Esophagus muscularis mucosa (tissue), 4 donors: ENCODE measurements at regions not wholly inside any gene's neighbourhood (a gene's known extent, or its start where the extent isn't known, plus 50 kb on each side); places are given as distances from the start of the nearest gene placed in this dataset.

Experiments used
- DNase-seq: peaks from one replicate; pipeline ENCODE4 v3.0.0-alpha.2; 2017; ENCODE audit errors: extremely low spot score
- H3K27ac ChIP-seq, 4 donors: fragments of 200-600 bp; sonication (generic); replicated peaks in 1 of 4; 1 replicate in 3 of 4; 2 replicates in 1 of 4; pipeline ENCODE4 v1.5.1; 2016 to 2019; ENCODE audit warnings: mild to moderate bottlenecking in 1 of 4
- H3K27me3 ChIP-seq, 4 donors: fragments of 200-600 bp; sonication (generic); one replicate each; pipeline versions ENCODE4 v1.5.1 to v1.6.0; 2016 to 2019
- H3K36me3 ChIP-seq, 4 donors: fragments of 200-600 bp; sonication (generic); one replicate each; pipeline ENCODE4 v1.5.1; 2016 to 2019
- H3K4me1 ChIP-seq, 4 donors: fragments of 200-600 bp; sonication (generic); one replicate each; pipeline ENCODE4 v1.5.1; 2016 to 2019
- H3K4me3 ChIP-seq, 4 donors: fragments of 200-600 bp; sonication (generic); 1 replicate in 2 of 4; 2 replicates in 2 of 4; pipeline ENCODE4 v1.5.1; 2016 to 2019; ENCODE audit warnings: mild to moderate bottlenecking in 4 of 4, moderate library complexity in 1 of 4
- H3K9me3 ChIP-seq, 4 donors: fragments of 200-600 bp; sonication (generic); 1 replicate in 3 of 4; 2 replicates in 1 of 4; pipeline ENCODE4 v1.5.1; 2016 to 2019
- EP300 ChIP-seq: sonication (generic); formaldehyde crosslinking; IDR thresholded peaks from one replicate; pipeline ENCODE4 v1.6.1; 2017; ENCODE audit warnings: antibody characterized with exemption
- POLR2A ChIP-seq: fragments of 450-650 bp; IDR thresholded peaks from one replicate; pipeline ENCODE4 v1.6.1; 2017; ENCODE audit warnings: antibody characterized with exemption, moderate library complexity, mild to moderate bottlenecking, low read depth
- POLR2AphosphoS5 ChIP-seq, 2 donors: sonication (generic); formaldehyde crosslinking; IDR thresholded peaks; one replicate each; pipeline ENCODE4 v1.6.1; 2017; ENCODE audit warnings: antibody characterized with exemption in 2 of 2
- WGBS: methylation state at CpG from one replicate; pipeline ENCODE4 v1.1.5; 2018; 5-methylcytosine and 5-hydroxymethylcytosine counted together
- intact Hi-C: fragments of 100-400 bp; cut with DNase I; formaldehyde crosslinking; loops from one replicate; pipeline ENCODE4 v1.15.1; 2023
- TF ChIP-seq, protein P1 (sequence below), 3 experiments: fragments of 200-600 bp in 2 of 3; fragments of 450-650 bp in 1 of 3; sonication (generic) in 2 of 3; IDR thresholded peaks; one replicate each; pipeline ENCODE4 v1.5.1; 2017 to 2019; ENCODE audit warnings: antibody characterized with exemption in 3 of 3, mild to moderate bottlenecking in 2 of 3, moderate library complexity in 1 of 3

DNA sequence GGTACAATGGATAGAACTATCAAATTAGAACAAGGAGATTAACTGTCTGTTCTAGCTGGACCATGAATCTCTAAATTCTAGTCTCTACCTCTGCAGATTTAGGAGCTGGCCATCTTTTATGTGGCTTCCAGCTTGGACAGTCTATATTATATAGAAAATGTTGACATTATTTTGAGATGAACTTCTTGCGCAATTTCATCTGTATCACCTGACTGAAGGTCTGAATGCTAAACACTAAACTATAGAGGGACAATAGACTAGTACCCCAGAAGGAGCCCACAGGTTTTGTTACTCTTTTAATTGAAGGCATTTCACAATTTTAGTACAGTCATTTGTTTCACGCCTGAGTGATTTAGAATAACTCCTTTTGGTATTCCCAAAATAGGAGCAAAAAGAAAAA is 222.4 kb upstream of the ANKRD30A start:
- Histone ChIP-seq H3K27ac (no peak overlapping the region), H3K27me3 (no peaks in the 10 kb centered on the region), H3K4me3 (no peak overlapping the region), H3K36me3 (no peaks in the 10 kb centered on the region), H3K9me3 (peaks cover 0 to 5% (median 0%) of the 10 kb centered on the region in 4 donors), H3K4me1 (no peaks in the 10 kb centered on the region)
- WGBS = 46% methylated on average over 2 of the region's 2 CpGs
- intact Hi-C loops = no loop called here
- DNase-seq = no peak
- TF ChIP-seq POLR2AphosphoS5 (IDR thresholded peaks at IDR 0.05) = no peak
- no peak for TF ChIP-seq POLR2A
- TF ChIP-seq EP300 = no peak
- TF ChIP-seq, protein P1, sequence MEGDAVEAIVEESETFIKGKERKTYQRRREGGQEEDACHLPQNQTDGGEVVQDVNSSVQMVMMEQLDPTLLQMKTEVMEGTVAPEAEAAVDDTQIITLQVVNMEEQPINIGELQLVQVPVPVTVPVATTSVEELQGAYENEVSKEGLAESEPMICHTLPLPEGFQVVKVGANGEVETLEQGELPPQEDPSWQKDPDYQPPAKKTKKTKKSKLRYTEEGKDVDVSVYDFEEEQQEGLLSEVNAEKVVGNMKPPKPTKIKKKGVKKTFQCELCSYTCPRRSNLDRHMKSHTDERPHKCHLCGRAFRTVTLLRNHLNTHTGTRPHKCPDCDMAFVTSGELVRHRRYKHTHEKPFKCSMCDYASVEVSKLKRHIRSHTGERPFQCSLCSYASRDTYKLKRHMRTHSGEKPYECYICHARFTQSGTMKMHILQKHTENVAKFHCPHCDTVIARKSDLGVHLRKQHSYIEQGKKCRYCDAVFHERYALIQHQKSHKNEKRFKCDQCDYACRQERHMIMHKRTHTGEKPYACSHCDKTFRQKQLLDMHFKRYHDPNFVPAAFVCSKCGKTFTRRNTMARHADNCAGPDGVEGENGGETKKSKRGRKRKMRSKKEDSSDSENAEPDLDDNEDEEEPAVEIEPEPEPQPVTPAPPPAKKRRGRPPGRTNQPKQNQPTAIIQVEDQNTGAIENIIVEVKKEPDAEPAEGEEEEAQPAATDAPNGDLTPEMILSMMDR (IDR thresholded peaks at IDR 0.05) = no peak

DNA sequence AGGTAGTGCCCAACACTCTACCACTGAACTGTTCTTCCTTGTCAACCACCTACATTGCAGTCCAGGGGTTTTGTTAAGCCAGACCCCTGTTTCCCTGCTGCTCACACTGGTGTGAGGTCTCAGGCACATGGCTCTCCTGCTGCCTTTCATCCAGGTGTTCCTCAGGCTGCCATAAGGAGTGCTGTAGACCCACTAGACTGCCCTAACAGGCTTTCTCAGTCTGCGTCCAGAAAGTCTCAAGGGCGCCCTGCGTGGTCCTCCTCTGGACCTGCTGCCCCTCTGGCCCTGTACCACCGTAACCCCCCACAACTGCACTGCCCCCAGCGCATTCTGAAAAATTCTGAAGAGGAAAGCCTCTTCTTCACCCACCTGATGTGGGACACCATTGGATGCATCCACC is 225.7 kb upstream of the ANKRD30A start:
- Histone ChIP-seq H3K36me3 (no peaks in the 10 kb centered on the region), H3K9me3 (peaks cover 0 to 5% (median 0%) of the 10 kb centered on the region in 4 donors), H3K27ac (no peak overlapping the region), H3K27me3 (no peaks in the 10 kb centered on the region), H3K4me3 (no peak overlapping the region), H3K4me1 (no peaks in the 10 kb centered on the region)
- DNase-seq = no peak
- 36% methylated on average over 2 of the region's 5 CpGs for WGBS
- no peak for TF ChIP-seq EP300
- TF ChIP-seq, protein P1 (IDR thresholded peaks at IDR 0.05) = no peak
- no peak for TF ChIP-seq POLR2A
- no peak for TF ChIP-seq POLR2AphosphoS5 (IDR thresholded peaks at IDR 0.05)
- intact Hi-C loops = no loop called here

DNA sequence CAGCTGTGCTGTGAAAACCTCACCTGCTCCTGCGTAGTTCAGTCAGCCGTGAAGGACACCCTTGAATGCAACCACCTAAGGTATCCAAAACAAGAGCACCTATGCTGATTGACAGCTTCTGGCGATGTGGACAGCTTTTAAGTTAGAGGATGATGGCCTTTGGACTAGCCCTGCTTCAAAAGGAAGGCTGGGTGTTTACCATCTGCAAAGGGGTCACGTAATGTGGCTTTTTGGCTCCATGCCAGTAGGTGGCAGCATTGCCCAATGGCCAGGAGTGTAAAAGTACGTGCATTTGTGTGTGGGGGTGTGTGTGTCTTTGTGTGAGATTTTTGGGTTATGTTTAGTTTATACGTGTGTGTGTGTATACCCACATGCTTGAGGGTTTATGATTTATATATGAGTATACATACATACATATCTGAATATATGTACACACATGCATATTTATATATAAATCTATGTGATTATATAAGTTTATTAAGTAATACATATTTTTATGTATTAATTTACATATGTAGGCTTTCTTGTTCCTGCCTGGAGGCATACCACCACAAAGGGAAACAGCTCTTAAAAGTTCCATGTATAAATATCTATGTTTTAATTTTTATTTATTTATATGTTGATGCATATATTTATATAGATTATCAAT is 236.3 kb upstream of the ANKRD30A start:
- whole genome bisulfite sequencing = 48% methylated on average over 6 of the region's 6 CpGs
- DNase-seq = no peak
- Histone ChIP-seq H3K36me3 (no peaks in the 10 kb centered on the region), H3K9me3 (no peaks in the 10 kb centered on the region), H3K27me3 (no peaks in the 10 kb centered on the region), H3K4me1 (no peaks in the 10 kb centered on the region), H3K4me3 (no peak overlapping the region), H3K27ac (no peak overlapping the region)
- TF ChIP-seq, protein P1 (IDR thresholded peaks at IDR 0.05) = no peak
- no peak for TF ChIP-seq EP300
- TF ChIP-seq POLR2A = no peak
- TF ChIP-seq POLR2AphosphoS5 (IDR thresholded peaks at IDR 0.05) = no peak
- intact Hi-C loops = no loop called here

DNA sequence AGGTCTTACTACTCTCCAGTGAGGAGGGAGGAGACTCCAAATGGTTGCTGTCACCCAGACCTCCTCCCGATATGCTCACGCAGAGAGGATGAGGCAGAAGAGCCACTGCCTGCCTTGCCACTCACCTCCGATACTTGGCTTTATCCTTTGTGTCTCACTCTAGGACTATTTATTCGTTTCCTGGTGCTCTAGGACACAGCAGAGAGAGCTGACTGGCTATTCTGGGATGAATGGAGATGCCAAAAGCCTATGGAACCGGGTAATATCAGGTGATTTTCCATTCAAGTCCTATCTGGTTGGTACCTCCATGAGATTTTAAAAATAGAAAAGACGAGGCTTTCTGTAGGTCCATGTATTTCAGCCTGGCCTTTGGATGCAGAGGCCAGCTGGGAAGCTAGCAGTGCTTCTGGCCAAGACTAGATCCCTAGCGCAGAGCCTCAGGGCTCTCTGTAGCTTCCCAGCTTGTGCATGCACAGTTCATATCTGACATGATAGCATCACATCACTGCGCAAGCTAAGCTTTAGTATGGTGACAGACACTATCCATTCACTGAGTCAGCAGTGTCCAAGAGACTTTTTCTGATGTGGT is 239.0 kb upstream of the ANKRD30A start:
- no peaks in the 10 kb centered on the region for H3K36me3 ChIP-seq
- H3K27ac ChIP-seq = no peak overlapping the region
- no peak for TF ChIP-seq POLR2AphosphoS5 (IDR thresholded peaks at IDR 0.05)
- TF ChIP-seq, protein P1 (IDR thresholded peaks at IDR 0.05) = no peak
- TF ChIP-seq EP300 = no peak
- TF ChIP-seq POLR2A = no peak
- DNase-seq = no peak
- H3K4me3 ChIP-seq = no peak overlapping the region
- no peaks in the 10 kb centered on the region for H3K4me1 ChIP-seq
- WGBS = 85% methylated on average over 8 of the region's 8 CpGs
- H3K9me3 ChIP-seq = no peaks in the 10 kb centered on the region
- no peaks in the 10 kb centered on the region for H3K27me3 ChIP-seq
- intact Hi-C loops = no loop called here

DNA sequence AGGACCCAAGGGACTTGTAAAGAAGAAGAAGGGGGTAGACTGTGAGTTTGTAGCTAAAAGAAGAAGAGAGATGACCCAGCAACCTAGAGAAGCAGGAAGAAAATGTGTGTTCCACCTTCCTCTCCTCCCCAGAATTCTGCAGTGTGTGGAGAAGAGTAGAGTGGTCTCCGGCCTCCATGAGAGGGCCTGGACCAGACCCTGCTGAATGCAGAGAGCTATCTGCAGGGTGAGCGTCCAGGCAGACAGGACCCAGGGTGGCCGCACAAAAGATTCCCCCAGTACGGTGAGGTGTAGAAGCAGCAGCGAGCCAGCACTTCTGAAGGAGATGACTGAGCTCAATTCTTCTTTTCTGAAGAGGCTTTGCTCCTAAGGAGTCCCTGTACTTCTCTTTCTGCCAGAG is 239.7 kb upstream of the ANKRD30A start:
- H3K9me3 ChIP-seq = no peaks in the 10 kb centered on the region
- intact Hi-C loops = no loop called here
- no peak overlapping the region for H3K27ac ChIP-seq
- H3K4me3 ChIP-seq = no peak overlapping the region
- no peak for DNase-seq
- TF ChIP-seq, protein P1 (IDR thresholded peaks at IDR 0.05) = no peak
- TF ChIP-seq POLR2AphosphoS5 (IDR thresholded peaks at IDR 0.05) (no peak), POLR2A (no peak), EP300 (no peak)
- H3K36me3 ChIP-seq = no peaks in the 10 kb centered on the region
- H3K4me1 ChIP-seq = no peaks in the 10 kb centered on the region
- H3K27me3 ChIP-seq = no peaks in the 10 kb centered on the region
- WGBS = 94% methylated on average over 5 of the region's 5 CpGs
